Smooth muscle cell (in vitro differentiated cells): ENCODE measurements at regions not wholly inside any gene's neighbourhood (a gene's known extent, or its start where the extent isn't known, plus 50 kb on each side); places are given as distances from the start of the nearest gene placed in this dataset.

Experiments used
- DNase-seq: peaks from one replicate; lab custom pipeline; 2025; ENCODE audit not compliant: unreplicated experiment; lab: John Stamatoyannopoulos, UW
- H2AFZ ChIP-seq: fragments of 200-600 bp; sonication (generic); 2 replicates; pipeline ENCODE4 v1.6.0; 2016; ENCODE audit warnings: antibody characterized with exemption, low read depth, mild to moderate bottlenecking
- H3F3A ChIP-seq: fragments of 200-600 bp; sonication (generic); 2 replicates; pipeline ENCODE4 v1.6.0; 2017; ENCODE audit warnings: antibody characterized with exemption, low read depth
- H3K27ac ChIP-seq: fragments of 200-600 bp; sonication (generic); 2 replicates; pipeline ENCODE4 v1.5.1; 2016; ENCODE audit warnings: low read depth, mild to moderate bottlenecking
- H3K27me3 ChIP-seq: fragments of 200-600 bp; sonication (generic); 2 replicates; pipeline ENCODE4 v1.6.1; 2016; ENCODE audit warnings: low read depth, mild to moderate bottlenecking
- H3K36me3 ChIP-seq: fragments of 200-600 bp; sonication (generic); 2 replicates; pipeline ENCODE4 v1.5.1; 2016; ENCODE audit warnings: low read depth
- H3K4me1 ChIP-seq: fragments of 200-600 bp; sonication (generic); 2 replicates; pipeline ENCODE4 v1.5.1; 2016; ENCODE audit warnings: low read depth
- H3K4me2 ChIP-seq: fragments of 200-600 bp; sonication (generic); 2 replicates; pipeline ENCODE4 v1.6.0; 2016; ENCODE audit warnings: mild to moderate bottlenecking
- H3K4me3 ChIP-seq: fragments of 200-600 bp; sonication (generic); 2 replicates; pipeline ENCODE4 v1.5.1; 2016; ENCODE audit warnings: mild to moderate bottlenecking
- H3K79me2 ChIP-seq: fragments of 200-600 bp; sonication (generic); 2 replicates; pipeline ENCODE4 v1.6.0; 2016; ENCODE audit warnings: low read depth, mild to moderate bottlenecking
- H3K9ac ChIP-seq: fragments of 200-600 bp; sonication (generic); 2 replicates; pipeline ENCODE4 v1.6.0; 2016; ENCODE audit warnings: low read depth
- H3K9me3 ChIP-seq: fragments of 200-600 bp; sonication (generic); replicated peaks from 2 replicates; pipeline ENCODE4 v1.5.1; 2016; ENCODE audit warnings: low read depth
- H4K20me1 ChIP-seq: fragments of 200-600 bp; sonication (generic); 2 replicates; pipeline ENCODE4 v1.6.0; 2016; ENCODE audit warnings: low read depth
- WGBS: methylation state at CpG from one replicate; pipeline ENCODE4 v1.1.7; 2016; ENCODE audit warnings: low lambda C conversion rate; 5-methylcytosine and 5-hydroxymethylcytosine counted together
- TF ChIP-seq, protein P1 (sequence below): fragments of 200-600 bp; sonication (generic); IDR thresholded peaks from 2 replicates; pipeline ENCODE4 v1.5.1; 2017; ENCODE audit warnings: borderline replicate concordance, mild to moderate bottlenecking, antibody characterized with exemption; ENCODE audit not compliant: insufficient read depth, poor library complexity, severe bottlenecking

DNA sequence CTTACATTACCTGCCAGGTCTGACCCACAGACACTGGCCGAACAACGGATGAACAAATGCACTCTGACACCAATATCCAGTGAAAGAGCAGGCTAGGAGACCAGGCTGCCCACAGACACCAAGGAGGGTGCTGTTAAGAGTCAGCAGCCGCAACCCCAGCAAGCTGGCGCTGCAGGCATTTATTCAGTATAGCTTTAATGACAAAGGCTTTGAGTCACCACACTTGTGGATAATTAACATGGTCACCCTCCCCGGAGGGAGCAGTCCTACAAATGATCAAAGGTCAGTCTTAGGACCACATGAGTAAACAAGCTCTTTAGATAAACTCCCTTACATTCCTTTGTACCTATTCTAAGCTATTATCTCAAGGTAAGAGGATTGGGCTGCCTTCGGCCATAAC lies 368.5 kb upstream of the GRID2 start:
- TF ChIP-seq, protein P1, sequence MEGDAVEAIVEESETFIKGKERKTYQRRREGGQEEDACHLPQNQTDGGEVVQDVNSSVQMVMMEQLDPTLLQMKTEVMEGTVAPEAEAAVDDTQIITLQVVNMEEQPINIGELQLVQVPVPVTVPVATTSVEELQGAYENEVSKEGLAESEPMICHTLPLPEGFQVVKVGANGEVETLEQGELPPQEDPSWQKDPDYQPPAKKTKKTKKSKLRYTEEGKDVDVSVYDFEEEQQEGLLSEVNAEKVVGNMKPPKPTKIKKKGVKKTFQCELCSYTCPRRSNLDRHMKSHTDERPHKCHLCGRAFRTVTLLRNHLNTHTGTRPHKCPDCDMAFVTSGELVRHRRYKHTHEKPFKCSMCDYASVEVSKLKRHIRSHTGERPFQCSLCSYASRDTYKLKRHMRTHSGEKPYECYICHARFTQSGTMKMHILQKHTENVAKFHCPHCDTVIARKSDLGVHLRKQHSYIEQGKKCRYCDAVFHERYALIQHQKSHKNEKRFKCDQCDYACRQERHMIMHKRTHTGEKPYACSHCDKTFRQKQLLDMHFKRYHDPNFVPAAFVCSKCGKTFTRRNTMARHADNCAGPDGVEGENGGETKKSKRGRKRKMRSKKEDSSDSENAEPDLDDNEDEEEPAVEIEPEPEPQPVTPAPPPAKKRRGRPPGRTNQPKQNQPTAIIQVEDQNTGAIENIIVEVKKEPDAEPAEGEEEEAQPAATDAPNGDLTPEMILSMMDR: no peak

DNA sequence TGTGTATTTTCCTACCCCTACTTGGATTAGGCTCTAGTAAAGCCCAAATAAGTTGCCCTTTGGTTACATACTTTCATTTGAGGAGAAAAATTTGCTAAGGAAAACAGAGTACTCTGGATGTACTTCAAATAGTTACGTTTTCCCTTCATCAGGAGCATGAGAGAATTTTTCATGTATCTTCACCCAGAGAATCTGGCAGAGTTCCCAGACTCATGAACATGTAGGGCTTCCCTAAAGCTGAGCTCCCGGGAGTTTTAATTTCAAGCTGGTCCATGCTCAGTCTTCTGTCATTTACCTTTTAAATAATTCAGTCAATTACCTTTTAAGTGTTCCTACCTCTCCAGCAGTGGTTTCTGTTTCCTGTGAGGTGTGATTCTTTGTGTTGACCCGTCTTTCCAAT lies 367.5 kb upstream of the GRID2 start:
- no peak overlapping the region for H3K4me2 ChIP-seq
- no peaks in the 10 kb centered on the region for H3F3A ChIP-seq
- no peaks in the 10 kb centered on the region for H3K36me3 ChIP-seq
- WGBS: 73% methylated on average over 3 of the region's 3 CpGs
- H2AFZ ChIP-seq: no peak overlapping the region
- H4K20me1 ChIP-seq: no peaks in the 10 kb centered on the region
- H3K27ac ChIP-seq: no peak overlapping the region
- no peak overlapping the region for H3K9ac ChIP-seq
- no peaks in the 10 kb centered on the region for H3K79me2 ChIP-seq
- H3K27me3 ChIP-seq: no peaks in the 10 kb centered on the region
- DNase-seq: no peak
- H3K4me1 ChIP-seq: no peaks in the 10 kb centered on the region
- H3K4me3 ChIP-seq: no peak overlapping the region
- H3K9me3 ChIP-seq: no peaks in the 10 kb centered on the region
- TF ChIP-seq, protein P1: no peak

More for the DNA sequence above, 368.5 kb upstream of the GRID2 start:
- Histone ChIP-seq H3K4me1 (no peaks in the 10 kb centered on the region), H3K79me2 (no peaks in the 10 kb centered on the region), H3K27ac (no peak overlapping the region), H3K4me3 (no peak overlapping the region), H4K20me1 (no peaks in the 10 kb centered on the region), H3F3A (no peaks in the 10 kb centered on the region), H2AFZ (no peak overlapping the region), H3K36me3 (no peaks in the 10 kb centered on the region), H3K27me3 (no peaks in the 10 kb centered on the region), H3K4me2 (no peak overlapping the region), H3K9me3 (no peaks in the 10 kb centered on the region), H3K9ac (no peak overlapping the region)
- 75% methylated on average over 6 of the region's 6 CpGs for WGBS
- DNase-seq: no peak

GRCh38 chr4:91957963-91958362 lies 345.8 kb upstream of the GRID2 start:
- no peak for DNase-seq
- no peak overlapping the region for H3K4me2 ChIP-seq
- no peaks in the 10 kb centered on the region for H3K79me2 ChIP-seq
- 76% methylated on average over 2 of the region's 2 CpGs for WGBS
- H3K9me3 ChIP-seq: no peaks in the 10 kb centered on the region
- H3K4me3 ChIP-seq: no peak overlapping the region
- H3K27ac ChIP-seq: no peak overlapping the region
- H3K36me3 ChIP-seq: no peaks in the 10 kb centered on the region
- H4K20me1 ChIP-seq: no peaks in the 10 kb centered on the region
- no peaks in the 10 kb centered on the region for H3K27me3 ChIP-seq
- no peaks in the 10 kb centered on the region for H3K4me1 ChIP-seq
- H3K9ac ChIP-seq: no peak overlapping the region
- TF ChIP-seq, protein P1: no peak
- no peaks in the 10 kb centered on the region for H3F3A ChIP-seq
- no peak overlapping the region for H2AFZ ChIP-seq

DNA sequence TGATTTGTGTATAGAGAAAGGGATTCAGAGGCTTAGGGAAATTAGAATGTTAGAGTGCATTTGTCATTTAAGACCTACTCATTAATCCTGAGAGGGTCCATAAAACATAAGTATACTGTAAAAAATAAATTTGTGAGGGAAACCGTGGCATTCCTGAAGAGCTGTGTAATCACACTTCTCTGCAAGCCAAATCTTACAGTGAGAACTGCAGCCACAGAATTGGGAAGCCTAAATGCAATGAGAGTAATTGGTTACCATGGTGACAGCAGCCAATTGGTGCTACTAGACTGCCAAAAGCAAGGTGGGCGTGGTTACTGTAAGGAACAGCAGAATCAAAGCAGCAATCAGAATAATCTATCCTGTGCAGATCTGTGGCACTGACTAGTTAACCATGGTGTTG lies 345.2 kb upstream of the GRID2 start:
- H3K36me3 ChIP-seq: no peaks in the 10 kb centered on the region
- no peak overlapping the region for H3K4me3 ChIP-seq
- no peaks in the 10 kb centered on the region for H3K27me3 ChIP-seq
- H3F3A ChIP-seq: no peaks in the 10 kb centered on the region
- no peaks in the 10 kb centered on the region for H3K79me2 ChIP-seq
- H4K20me1 ChIP-seq: no peaks in the 10 kb centered on the region
- H3K9ac ChIP-seq: no peak overlapping the region
- H3K9me3 ChIP-seq: no peaks in the 10 kb centered on the region
- H3K4me1 ChIP-seq: no peaks in the 10 kb centered on the region
- no peak overlapping the region for H3K4me2 ChIP-seq
- 34% methylated on average over 2 of the region's 2 CpGs for WGBS
- no peak for DNase-seq
- H3K27ac ChIP-seq: no peak overlapping the region
- no peak overlapping the region for H2AFZ ChIP-seq
- TF ChIP-seq, protein P1: no peak
